ENCODE measurements at regions not wholly inside any gene's neighbourhood (a gene's known extent, or its start where the extent isn't known, plus 50 kb on each side); places are given as distances from the start of the nearest gene placed in this dataset.

GRCh38 chr2:60641811-60642788, 88.6 kb upstream of the BCL11A start:
- intact Hi-C loops (cut with DNase I): no loop called here
- no peak overlapping the region for H3K4me3 ChIP-seq

GRCh38 chr2:60643747-60644146, 90.3 kb upstream of the BCL11A start:
- H3K36me3 ChIP-seq: no peaks in the 10 kb centered on the region
- no peak for TF ChIP-seq CTCF (IDR thresholded peaks at IDR 0.05)
- H3K27ac ChIP-seq: no peak overlapping the region
- H3K27me3 ChIP-seq: no peaks in the 10 kb centered on the region
- H3K9me3 ChIP-seq: no peaks in the 10 kb centered on the region
- DNase-seq: no peak
- intact Hi-C loops (cut with DNase I): no loop called here
- H3K4me3 ChIP-seq: no peak overlapping the region
- H3K9ac ChIP-seq (ENCODE audit: low read depth in 2 of 2, low read length in 2 of 2): no peak overlapping the region
- no peaks in the 10 kb centered on the region for H3K4me1 ChIP-seq

More at GRCh38 chr2:60641811-60642788, 88.6 kb upstream of the BCL11A start:
- H3K27ac ChIP-seq: no peak overlapping the region
- peak; percentile 70 for TF ChIP-seq CTCF (IDR thresholded peaks at IDR 0.05)
- no peaks in the 10 kb centered on the region for H3K9me3 ChIP-seq
- no peak overlapping the region for H3K9ac ChIP-seq (ENCODE audit: low read depth in 2 of 2, low read length in 2 of 2)
- H3K4me1 ChIP-seq: no peaks in the 10 kb centered on the region
- no peaks in the 10 kb centered on the region for H3K27me3 ChIP-seq
- peak; percentile 28 for DNase-seq
- no peaks in the 10 kb centered on the region for H3K36me3 ChIP-seq

- H3K9me3 ChIP-seq: no peaks in the 10 kb centered on the region
- H3K4me3 ChIP-seq: no peak overlapping the region
- H3K27me3 ChIP-seq: no peaks in the 10 kb centered on the region
- no peak overlapping the region for H3K27ac ChIP-seq
- no peak for TF ChIP-seq CTCF (IDR thresholded peaks at IDR 0.05)
- H3K9ac ChIP-seq (ENCODE audit: low read depth in 2 of 2, low read length in 2 of 2): no peak overlapping the region
- H3K4me1 ChIP-seq: no peaks in the 10 kb centered on the region
- intact Hi-C loops (cut with DNase I): no loop called here
- no peak for DNase-seq
- no peaks in the 10 kb centered on the region for H3K36me3 ChIP-seq
Observed at GRCh38 chr2:60644951-60645350, 91.5 kb upstream of the BCL11A start.

- intact Hi-C loops (cut with DNase I): no loop called here
- Histone ChIP-seq H3K4me1 (no peaks in the 10 kb centered on the region), H3K4me3 (no peak overlapping the region), H3K36me3 (no peaks in the 10 kb centered on the region), H3K27ac (no peak overlapping the region), H3K27me3 (no peaks in the 10 kb centered on the region), H3K9ac (ENCODE audit: low read depth in 2 of 2, low read length in 2 of 2) (no peak overlapping the region), H3K9me3 (no peaks in the 10 kb centered on the region)
- TF ChIP-seq CTCF (IDR thresholded peaks at IDR 0.05): no peak
- no peak for DNase-seq
Observed at GRCh38 chr2:60648191-60648590, 94.7 kb upstream of the BCL11A start.

- Histone ChIP-seq H3K27me3 (no peaks in the 10 kb centered on the region), H3K36me3 (no peaks in the 10 kb centered on the region), H3K9ac (ENCODE audit: low read depth in 2 of 2, low read length in 2 of 2) (no peak overlapping the region), H3K4me1 (no peaks in the 10 kb centered on the region), H3K4me3 (no peak overlapping the region), H3K9me3 (no peaks in the 10 kb centered on the region), H3K27ac (no peak overlapping the region)
- intact Hi-C loops (cut with DNase I): no loop called here
- DNase-seq: no peak
- no peak for TF ChIP-seq CTCF (IDR thresholded peaks at IDR 0.05)
Observed at GRCh38 chr2:60649721-60650120, 96.3 kb upstream of the BCL11A start.

Measured in colonic mucosa (tissue), 4 donors.